ENCODE measurements at regions not wholly inside any gene's neighbourhood (a gene's known extent, or its start where the extent isn't known, plus 50 kb on each side); places are given as distances from the start of the nearest gene placed in this dataset.

GRCh38 chr11:97259434-97259833 is 869.6 kb downstream of the JRKL start:
- no peak for DNase-seq (ENCODE audit: low spot score)
- TF ChIP-seq, protein P1, sequence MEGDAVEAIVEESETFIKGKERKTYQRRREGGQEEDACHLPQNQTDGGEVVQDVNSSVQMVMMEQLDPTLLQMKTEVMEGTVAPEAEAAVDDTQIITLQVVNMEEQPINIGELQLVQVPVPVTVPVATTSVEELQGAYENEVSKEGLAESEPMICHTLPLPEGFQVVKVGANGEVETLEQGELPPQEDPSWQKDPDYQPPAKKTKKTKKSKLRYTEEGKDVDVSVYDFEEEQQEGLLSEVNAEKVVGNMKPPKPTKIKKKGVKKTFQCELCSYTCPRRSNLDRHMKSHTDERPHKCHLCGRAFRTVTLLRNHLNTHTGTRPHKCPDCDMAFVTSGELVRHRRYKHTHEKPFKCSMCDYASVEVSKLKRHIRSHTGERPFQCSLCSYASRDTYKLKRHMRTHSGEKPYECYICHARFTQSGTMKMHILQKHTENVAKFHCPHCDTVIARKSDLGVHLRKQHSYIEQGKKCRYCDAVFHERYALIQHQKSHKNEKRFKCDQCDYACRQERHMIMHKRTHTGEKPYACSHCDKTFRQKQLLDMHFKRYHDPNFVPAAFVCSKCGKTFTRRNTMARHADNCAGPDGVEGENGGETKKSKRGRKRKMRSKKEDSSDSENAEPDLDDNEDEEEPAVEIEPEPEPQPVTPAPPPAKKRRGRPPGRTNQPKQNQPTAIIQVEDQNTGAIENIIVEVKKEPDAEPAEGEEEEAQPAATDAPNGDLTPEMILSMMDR (IDR thresholded peaks at IDR 0.05): no peak
- ATAC-seq (ENCODE audit: low FRiP score): no peak

- TF ChIP-seq, protein P1 (IDR thresholded peaks at IDR 0.05): no peak
- DNase-seq (ENCODE audit: low spot score) (no peak), ATAC-seq (ENCODE audit: low FRiP score) (no peak)
Measured at GRCh38 chr11:97259884-97260283, 870.1 kb downstream of the JRKL start.

DNA sequence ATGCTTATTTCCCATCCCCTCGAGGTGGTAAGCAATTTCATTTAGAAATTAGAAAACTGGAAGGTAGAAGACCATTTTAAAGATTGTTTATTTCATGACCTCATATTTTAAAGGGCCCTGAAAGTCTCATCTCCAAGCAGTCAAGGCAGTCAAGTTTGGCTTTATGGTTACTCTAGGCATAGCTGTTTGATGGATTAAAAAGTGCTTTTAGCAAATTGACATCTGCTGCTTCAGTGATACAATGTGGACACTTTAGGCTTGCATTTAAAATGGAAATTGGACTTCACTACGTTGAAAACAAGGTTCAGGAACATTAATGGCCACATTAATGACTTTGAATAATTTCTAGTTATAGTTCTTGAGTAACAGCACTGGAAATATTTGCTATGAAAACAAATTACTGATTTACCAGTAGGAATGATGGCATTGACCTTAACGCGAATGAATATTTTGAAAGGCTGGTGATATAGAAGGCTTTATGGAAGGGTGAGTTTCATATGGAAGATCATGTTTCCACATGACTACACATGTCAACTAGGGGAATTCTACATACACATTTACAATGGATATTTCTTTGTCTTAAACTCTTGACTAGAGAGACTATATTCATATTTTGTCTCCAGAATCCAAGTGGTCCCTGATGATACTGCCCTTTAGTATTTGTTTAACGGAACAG is 873.5 kb downstream of the JRKL start:
- TF ChIP-seq, protein P1 (IDR thresholded peaks at IDR 0.05): no peak
- DNase-seq (ENCODE audit: low spot score) (no peak), ATAC-seq (ENCODE audit: low FRiP score) (no peak)

DNA sequence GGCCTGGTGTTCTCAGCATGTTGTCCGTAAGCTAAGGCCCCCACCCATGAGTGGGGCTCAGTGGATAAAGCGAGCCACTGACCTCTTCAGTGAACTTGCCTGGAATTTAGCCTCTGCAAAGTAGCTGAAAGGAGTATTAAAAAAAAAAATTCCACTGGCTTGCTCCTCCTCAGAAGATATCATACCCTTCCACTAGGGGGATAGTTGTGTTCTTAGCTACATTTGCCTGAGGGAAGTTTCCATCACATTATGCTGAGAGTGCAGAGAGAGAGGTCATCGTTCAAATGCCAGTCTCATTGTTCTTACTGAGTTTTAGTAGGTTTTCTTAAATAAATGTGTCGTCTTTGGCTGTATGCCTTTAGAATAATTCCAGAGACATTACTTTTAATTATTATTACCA is 879.7 kb downstream of the JRKL start:
- DNase-seq (ENCODE audit: low spot score) (no peak), ATAC-seq (ENCODE audit: low FRiP score) (no peak)
- TF ChIP-seq, protein P1 (IDR thresholded peaks at IDR 0.05): no peak

DNA sequence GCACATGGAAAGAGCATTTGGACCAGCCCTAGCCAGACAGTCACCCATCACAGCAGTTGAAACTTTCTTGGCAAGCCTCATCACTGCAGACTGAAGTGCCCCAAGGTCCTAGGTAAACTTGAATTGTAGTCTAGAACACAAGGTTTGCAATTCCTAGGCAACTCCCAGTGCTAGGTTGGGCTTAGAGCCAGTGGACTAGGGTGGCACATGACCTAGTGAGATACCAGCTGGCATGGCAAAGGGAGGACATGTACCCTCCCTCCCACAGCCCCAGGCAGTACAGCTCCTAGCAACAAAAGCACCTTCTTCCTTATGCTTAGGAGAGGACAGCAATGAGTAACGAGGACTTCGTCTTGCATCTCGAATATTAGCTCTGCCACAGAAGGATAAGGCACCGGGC is 889.5 kb downstream of the JRKL start:
- ATAC-seq (ENCODE audit: low FRiP score) (no peak), DNase-seq (ENCODE audit: low spot score) (no peak)
- TF ChIP-seq, protein P1 (IDR thresholded peaks at IDR 0.05): no peak

DNA sequence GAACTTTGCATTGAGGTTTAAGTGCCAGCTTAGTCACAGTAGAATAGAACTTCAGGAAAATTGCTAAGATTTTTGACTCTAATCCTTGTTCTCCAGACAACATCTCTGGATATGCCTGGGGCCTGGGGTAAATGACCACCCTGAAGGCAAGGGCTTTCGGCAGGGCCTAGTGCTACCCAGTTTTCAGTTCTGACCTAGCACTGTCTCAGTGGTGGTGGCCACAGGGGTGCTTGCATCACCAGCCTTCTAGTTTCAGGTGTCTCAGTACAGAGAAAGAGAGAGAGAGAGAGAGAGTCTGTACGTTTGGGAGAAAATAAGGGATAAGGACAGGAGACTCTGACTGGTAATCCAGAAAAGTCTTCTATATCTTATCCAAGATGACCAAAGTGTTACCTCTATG is 890.5 kb downstream of the JRKL start:
- ATAC-seq (ENCODE audit: low FRiP score): no peak
- TF ChIP-seq, protein P1 (IDR thresholded peaks at IDR 0.05): no peak
- no peak for DNase-seq (ENCODE audit: low spot score)

GRCh38 chr11:97289823-97290222 is 900.0 kb downstream of the JRKL start:
- TF ChIP-seq, protein P1 (IDR thresholded peaks at IDR 0.05): no peak
- no peak for ATAC-seq (ENCODE audit: low FRiP score)
- DNase-seq (ENCODE audit: low spot score): no peak
